ENCODE measurements at regions not wholly inside any gene's neighbourhood (a gene's known extent, or its start where the extent isn't known, plus 50 kb on each side); places are given as distances from the start of the nearest gene placed in this dataset.
"Not testable (repeated sequence)": the region's sequence is repeated elsewhere in the genome, so short reads cannot be mapped to it uniquely, and the experiment has no call there.

DNA sequence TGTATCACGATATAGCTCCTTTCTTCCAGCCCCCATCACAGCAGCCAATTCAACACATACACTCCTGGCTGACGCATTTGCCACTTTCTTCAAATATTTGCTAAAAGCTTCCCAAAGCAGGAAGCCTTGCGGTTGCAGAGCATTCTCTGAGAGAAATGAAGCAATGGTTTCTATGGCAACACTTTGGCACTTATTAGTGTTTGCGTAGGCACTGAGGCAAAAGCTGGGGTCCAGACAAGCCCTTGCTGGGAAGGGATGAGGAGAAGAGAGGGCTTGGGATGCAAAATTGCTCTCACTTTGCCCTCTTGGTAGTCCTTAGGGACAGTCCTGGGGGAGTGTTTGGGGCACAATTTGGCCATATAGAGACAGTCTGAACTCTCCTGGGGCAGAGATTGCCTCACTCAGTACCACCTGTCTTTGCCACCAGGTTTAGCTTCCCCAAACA, 55.0 kb upstream of the PAK3 start:
- DNase-seq = peak; percentile 82

DNA sequence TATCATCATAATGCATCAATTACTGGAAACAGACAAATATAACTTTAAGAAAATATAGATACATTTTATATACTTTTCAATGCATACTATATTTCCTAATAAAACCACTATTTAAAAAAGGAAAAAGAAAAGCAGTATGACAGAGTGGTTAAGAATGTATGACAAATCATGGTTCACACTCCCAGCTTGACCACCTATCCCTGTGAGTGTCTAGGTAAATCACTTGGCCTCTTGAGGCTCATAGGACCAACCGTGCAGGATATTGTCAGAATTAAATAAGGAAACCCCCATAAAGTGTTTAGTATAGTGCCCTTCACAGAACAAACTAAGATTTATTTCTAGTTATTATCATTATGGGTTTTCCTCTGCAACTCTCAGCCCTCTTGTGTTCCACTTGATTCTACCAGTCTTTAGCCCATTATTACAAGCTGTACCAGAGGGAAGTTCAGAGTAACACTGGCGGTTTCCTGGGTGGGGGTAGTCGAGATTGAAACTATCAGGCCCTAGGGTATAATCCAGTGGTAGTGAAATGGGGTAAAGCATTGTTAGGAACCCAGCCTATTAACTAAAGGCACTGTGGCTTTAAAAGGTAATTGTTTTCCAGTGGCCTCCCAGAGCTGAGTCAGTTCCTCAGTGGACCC, 55.5 kb upstream of the PAK3 start:
- peak; percentile 9 for DNase-seq

- DNase-seq = no peak
Observed at GRCh38 chrX:111039606-111040005, 56.4 kb upstream of the PAK3 start.

- no peak for DNase-seq
Observed at GRCh38 chrX:111035991-111036390, 60.0 kb upstream of the PAK3 start.

DNA sequence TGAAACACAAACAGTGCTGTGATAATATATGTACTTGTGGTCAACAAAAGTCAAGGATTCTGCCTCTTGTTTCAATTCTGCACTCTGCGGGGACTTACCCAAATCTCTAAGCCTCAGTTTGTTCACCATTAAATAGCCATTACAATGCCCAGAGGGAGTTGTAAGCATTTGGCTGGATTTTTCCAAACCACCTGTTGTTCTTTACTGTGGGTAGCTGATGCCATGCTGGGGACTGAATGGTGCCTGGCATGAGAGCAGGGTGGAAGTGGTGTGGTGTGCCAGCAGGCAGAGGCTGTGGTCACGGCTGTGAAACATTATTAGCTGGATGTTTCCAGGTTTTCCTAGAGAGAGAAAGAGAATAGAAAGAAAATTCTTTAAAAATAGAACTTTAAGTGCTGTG, 60.7 kb upstream of the PAK3 start:
- no peak for DNase-seq

GRCh38 chrX:111022998-111023397, 73.0 kb upstream of the PAK3 start:
- DNase-seq = not testable (repeated sequence)

DNA sequence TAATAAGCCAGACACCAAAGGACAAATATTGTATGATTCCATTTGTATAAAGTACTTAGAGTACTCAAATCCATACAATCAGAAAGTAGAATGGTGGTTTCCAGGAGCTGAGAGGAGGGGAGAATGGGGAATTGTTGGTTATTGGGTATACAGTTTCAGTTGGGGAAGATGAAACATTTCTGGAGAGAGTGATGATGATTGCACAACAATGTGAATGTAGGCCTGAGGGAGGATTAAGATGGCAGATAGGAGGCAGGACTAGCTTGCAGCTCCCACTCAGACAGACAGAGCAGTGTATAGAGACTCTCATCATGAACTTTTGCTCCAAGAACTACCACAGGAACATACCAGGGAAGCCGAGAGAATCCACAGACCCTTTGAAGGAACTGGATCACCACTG, 75.7 kb upstream of the PAK3 start:
- no peak for DNase-seq

DNA sequence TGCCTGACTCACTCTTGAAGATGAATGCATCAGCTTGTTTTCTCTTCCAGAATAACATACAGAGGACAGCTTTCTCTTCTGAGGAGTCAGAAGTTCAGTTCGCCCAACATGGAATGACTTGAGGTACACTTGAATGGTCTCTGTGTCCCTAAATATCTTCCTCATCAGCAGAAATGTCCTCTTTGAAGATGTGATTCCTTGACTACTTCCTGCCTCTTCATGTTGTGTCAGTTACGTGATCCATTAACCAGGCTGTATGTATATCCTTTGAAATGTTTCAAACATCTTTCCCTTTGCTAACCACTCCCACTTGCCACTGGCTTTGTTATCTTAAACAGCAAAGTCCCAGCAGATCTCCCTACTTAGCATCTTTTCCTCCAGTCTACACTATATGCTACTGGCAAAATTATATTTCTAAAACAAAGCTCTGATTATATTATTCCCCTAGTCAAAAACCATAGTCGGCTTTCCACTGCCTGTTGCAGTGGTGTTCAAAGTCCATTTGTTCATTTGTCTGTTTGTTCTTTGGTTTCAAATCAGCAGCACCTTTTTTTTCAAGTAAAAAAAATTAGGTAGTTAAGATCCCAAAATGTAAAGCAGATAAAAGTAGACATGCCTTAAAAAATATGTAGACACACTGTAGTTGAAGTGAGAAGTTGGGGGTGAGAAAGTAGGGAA, 82.1 kb upstream of the PAK3 start:
- DNase-seq = no peak

- no peak for DNase-seq
Observed at GRCh38 chrX:111010111-111010510, 85.9 kb upstream of the PAK3 start.

DNA sequence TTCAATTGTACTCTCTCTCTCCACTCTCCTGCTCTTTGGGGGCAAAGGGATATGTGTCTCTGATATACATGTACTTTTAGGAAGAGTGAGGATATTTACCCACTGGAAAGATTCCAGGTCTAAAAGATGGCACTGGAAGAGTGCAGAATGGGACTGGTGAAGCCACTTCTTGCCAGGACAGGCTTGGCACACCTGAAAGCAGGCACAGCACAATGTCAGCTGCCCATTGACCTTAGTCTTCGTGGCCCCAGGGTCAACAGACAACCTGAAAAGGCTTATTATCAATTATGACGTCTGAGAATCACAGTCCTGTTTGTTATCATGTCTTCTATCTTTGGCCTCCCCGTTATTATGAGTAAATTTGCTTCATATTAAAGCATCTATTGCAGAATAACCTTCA, 86.7 kb upstream of the PAK3 start:
- no peak for DNase-seq

- no peak for DNase-seq
Observed at GRCh38 chrX:111008126-111008525, 87.9 kb upstream of the PAK3 start.

DNA sequence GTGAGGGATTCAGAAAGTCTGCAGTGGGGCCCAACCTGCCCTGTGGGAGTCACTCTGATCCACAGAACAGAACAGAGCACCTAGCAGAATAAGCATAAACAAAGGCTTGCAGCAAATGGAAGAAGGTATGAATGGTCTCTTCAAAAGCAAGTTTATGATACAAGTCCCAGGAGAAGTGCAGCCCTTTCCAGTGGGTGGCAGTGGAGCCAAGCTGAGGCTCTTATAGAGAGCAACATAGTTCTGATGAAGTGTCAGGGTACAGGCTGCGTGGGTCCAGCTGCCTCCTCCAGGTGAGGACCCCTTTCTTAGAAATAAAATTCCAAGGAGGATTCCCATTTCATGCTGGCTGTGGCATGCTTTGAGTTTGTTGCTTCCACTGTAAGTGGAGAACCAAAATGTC, 88.8 kb upstream of the PAK3 start:
- DNase-seq = no peak

DNA sequence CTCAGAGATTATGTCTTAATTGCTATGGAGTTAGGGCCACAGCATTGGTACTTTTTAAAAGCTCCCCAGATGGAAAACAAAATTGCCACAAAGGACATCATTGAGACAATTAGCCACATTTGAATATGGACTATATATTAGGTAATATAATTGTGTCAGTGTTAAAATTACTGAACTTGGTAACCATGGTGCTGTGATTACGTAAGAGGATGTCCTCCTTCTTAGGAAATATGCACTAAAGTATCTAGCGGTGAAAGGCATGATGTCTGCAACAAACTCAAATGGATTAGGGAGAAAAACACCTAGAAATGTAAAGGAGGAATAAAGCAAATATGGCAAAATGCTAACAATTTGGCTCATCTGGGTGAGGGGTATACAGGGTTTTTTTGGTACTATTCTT, 89.9 kb upstream of the PAK3 start:
- DNase-seq = peak; percentile 0

GRCh38 chrX:111005166-111005565, 90.8 kb upstream of the PAK3 start:
- DNase-seq = no peak

DNA sequence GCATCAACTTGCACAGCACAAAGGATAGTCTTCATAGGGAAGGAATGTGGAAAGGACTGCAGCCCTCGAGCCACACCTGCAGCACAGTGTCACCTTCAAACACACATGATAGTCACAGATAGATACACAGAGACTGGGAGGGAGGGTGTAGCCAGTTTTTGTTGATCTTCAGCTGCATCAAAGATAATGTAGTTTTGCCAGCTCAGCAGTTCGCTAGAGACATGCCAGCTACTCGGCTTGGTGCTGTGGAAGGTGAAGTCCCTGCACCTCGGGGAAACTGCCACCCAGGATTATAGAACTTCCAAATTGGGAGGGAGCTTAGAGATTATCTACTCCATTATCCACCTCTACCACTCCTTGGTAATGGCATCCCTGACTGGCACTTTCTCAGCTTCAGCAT, 92.9 kb upstream of the PAK3 start:
- DNase-seq = no peak

- peak; percentile 2 for DNase-seq
Observed at GRCh38 chrX:110992611-110993010, 103.4 kb upstream of the PAK3 start.

- no peak for DNase-seq
Observed at GRCh38 chrX:110989869-110990268, 106.1 kb upstream of the PAK3 start.

DNA sequence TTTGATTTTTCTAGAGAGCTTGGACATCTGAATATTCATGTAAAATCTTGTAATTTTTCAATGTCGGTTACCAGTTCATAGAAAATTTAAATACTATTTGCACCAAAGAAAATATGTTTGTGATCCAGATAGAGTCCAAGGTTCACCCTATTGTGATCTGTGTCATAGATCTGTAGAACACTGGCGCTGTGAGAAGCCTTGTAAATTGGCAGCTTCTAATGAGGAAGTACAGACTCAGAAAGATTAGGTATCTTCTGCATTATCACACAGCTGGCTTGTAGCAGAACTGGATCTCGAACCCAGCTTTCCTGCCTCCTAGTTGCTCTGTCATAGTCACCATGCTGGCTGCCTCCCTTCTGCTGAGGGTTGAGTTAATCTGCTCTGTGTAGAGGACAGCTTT, 106.5 kb upstream of the PAK3 start:
- DNase-seq = no peak

DNA sequence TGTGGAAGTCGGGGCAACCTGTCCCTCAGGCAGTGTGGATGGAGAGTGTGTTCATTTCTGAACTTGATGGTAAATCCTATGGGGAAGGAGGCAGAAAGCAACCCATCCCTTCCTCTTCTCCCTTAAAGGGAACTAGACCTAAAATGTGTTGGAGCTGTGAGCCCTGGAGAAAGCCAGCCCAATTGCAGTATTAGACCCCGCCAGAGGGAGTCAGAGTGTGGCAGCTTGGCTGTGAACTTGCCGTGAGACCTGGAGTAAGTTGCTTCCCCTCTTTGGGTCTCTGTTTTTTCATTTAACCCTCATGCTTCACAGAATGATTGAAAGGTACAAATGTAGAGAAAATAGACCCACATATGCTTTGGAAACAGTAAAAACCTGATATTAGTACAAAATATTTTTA, 108.7 kb upstream of the PAK3 start:
- DNase-seq = no peak

DNA sequence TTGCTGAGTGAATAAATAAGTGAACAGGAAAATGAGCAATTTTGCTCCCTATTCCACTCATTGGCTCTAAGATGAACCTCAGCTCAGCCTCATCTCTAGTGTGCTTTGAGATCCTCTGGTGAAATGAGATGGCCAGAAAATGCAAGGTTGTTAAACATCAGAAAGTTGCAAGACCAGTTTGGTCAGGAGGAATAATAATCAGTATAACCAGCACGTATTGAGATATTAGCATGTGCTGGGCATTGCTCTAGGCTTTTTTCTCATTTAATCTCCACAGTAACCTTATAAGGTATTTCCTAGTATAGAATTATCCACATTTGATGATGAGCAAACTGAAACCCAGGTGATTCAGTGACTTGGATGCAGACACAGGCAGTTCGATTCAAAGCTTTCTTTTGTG, 110.5 kb upstream of the PAK3 start:
- DNase-seq = no peak

GRCh38 chrX:110983024-110983423, 113.0 kb upstream of the PAK3 start:
- DNase-seq = no peak

DNA sequence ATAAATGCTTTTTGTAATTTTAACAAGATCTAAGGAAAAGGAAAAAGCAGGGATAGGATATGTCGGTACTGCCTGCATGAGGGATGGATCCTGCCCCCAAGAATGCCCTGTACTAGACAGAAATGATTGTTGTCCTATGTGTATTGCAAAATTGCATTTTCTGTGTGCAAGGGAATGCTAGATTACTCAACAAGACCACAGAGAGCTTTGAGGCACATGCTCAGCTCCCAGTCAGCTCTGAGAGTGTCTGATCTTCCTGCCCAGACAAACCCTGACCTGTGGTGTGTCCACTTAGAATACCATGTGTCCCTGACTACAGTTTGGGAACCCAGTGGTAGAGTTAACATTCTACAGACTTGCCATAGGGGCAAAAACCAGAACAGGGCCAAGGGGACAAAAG, 129.2 kb upstream of the PAK3 start:
- no peak for DNase-seq

DNA sequence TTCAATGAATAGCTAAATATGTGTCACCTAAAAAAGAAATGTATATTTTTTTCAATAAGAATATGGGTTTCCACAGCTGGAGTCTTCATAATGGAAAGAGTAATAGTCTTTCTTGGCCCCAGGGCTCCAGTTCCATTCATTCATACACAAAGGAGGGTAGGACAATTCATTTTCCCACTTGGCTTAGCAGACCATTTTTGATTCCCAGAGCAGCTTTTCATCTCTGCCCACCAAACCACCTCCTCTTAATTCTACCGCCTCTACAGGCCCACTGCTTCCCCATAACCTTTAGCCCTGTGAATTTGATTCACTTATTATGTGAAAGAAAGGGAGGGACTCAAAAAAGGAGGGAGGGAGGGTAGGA, 129.9 kb upstream of the PAK3 start:
- DNase-seq = no peak

- no peak for DNase-seq
Observed at GRCh38 chrX:110965409-110966090, 130.4 kb upstream of the PAK3 start.
